ENCODE measurements at regions not wholly inside any gene's neighbourhood (a gene's known extent, or its start where the extent isn't known, plus 50 kb on each side); places are given as distances from the start of the nearest gene placed in this dataset.
"Not testable (repeated sequence)": the region's sequence is repeated elsewhere in the genome, so short reads cannot be mapped to it uniquely, and the experiment has no call there.

GRCh38 chr3:75951941-75952340 lies 166.6 kb upstream of the ZNF717 start:
- no peaks in the 10 kb centered on the region for H3K36me3 ChIP-seq
- no peaks in the 10 kb centered on the region for H3K4me1 ChIP-seq
- H3K4me3 ChIP-seq, result no peak overlapping the region
- TF ChIP-seq CTCF (IDR thresholded peaks at IDR 0.05), result no peak
- no peak for ATAC-seq
- intact Hi-C loops (cut with DNase I), result no loop called here
- no peak for DNase-seq
- H3K27ac ChIP-seq, result no peak overlapping the region
- no peaks in the 10 kb centered on the region for H3K27me3 ChIP-seq (ENCODE audit: low read depth)
- H3K9me3 ChIP-seq, result no peaks in the 10 kb centered on the region

- H3K36me3 ChIP-seq; H3K4me3 ChIP-seq; DNase-seq; H3K27me3 ChIP-seq (ENCODE audit: low read depth); intact Hi-C loops (cut with DNase I); H3K27ac ChIP-seq; ATAC-seq; H3K4me1 ChIP-seq; H3K9me3 ChIP-seq: not testable (repeated sequence)
Observed at GRCh38 chr3:75960031-75960430, 174.7 kb upstream of the ZNF717 start.

GRCh38 chr3:75962054-75962453 lies 176.7 kb upstream of the ZNF717 start:
- intact Hi-C loops (cut with DNase I); ATAC-seq; H3K27me3 ChIP-seq (ENCODE audit: low read depth); DNase-seq; H3K27ac ChIP-seq; H3K4me1 ChIP-seq; H3K9me3 ChIP-seq; H3K36me3 ChIP-seq; H3K4me3 ChIP-seq: not testable (repeated sequence)

GRCh38 chr3:75967071-75967470 lies 181.7 kb upstream of the ZNF717 start:
- ATAC-seq, result no peak

GRCh38 chr3:75978686-75979085 lies 193.3 kb upstream of the ZNF717 start:
- Histone ChIP-seq H3K4me3 (no peak overlapping the region), H3K27me3 (ENCODE audit: low read depth) (no peaks in the 10 kb centered on the region), H3K27ac (no peak overlapping the region), H3K9me3 (no peaks in the 10 kb centered on the region), H3K36me3 (no peaks in the 10 kb centered on the region), H3K4me1 (no peaks in the 10 kb centered on the region)
- no peak for TF ChIP-seq CTCF (IDR thresholded peaks at IDR 0.05)
- ATAC-seq, result no peak
- intact Hi-C loops (cut with DNase I), result no loop called here
- no peak for DNase-seq

More at GRCh38 chr3:75967071-75967470, 181.7 kb upstream of the ZNF717 start:
- no peaks in the 10 kb centered on the region for H3K36me3 ChIP-seq
- intact Hi-C loops (cut with DNase I), result no loop called here
- no peak for TF ChIP-seq CTCF (IDR thresholded peaks at IDR 0.05)
- H3K9me3 ChIP-seq, result peaks cover 6% of the 10 kb centered on the region
- no peaks in the 10 kb centered on the region for H3K4me1 ChIP-seq
- H3K4me3 ChIP-seq, result no peak overlapping the region
- H3K27ac ChIP-seq, result no peak overlapping the region
- H3K27me3 ChIP-seq (ENCODE audit: low read depth), result no peaks in the 10 kb centered on the region
- no peak for DNase-seq

GRCh38 chr3:75981401-75981800 lies 196.1 kb upstream of the ZNF717 start:
- Histone ChIP-seq H3K27ac (no peak overlapping the region), H3K27me3 (ENCODE audit: low read depth) (no peaks in the 10 kb centered on the region), H3K4me1 (no peaks in the 10 kb centered on the region), H3K9me3 (no peaks in the 10 kb centered on the region), H3K36me3 (no peaks in the 10 kb centered on the region), H3K4me3 (no peak overlapping the region)
- no peak for DNase-seq
- ATAC-seq, result no peak
- no peak for TF ChIP-seq CTCF (IDR thresholded peaks at IDR 0.05)
- intact Hi-C loops (cut with DNase I), result no loop called here

- no peaks in the 10 kb centered on the region for H3K4me1 ChIP-seq
- no peak overlapping the region for H3K4me3 ChIP-seq
- TF ChIP-seq CTCF (IDR thresholded peaks at IDR 0.05), result no peak
- H3K27me3 ChIP-seq (ENCODE audit: low read depth), result no peaks in the 10 kb centered on the region
- intact Hi-C loops (cut with DNase I), result no loop called here
- H3K36me3 ChIP-seq, result no peaks in the 10 kb centered on the region
- ATAC-seq (no peak), DNase-seq (no peak)
- H3K27ac ChIP-seq, result no peak overlapping the region
- no peaks in the 10 kb centered on the region for H3K9me3 ChIP-seq
Observed at GRCh38 chr3:75982151-75982550, 196.8 kb upstream of the ZNF717 start.

All from lower lobe of right lung (tissue), 2 donors.